Activated T-cell treated with anti-CD3 and anti-CD28 coated beads for 48 hours (primary cell): ENCODE measurements at regions not wholly inside any gene's neighbourhood (a gene's known extent, or its start where the extent isn't known, plus 50 kb on each side); places are given as distances from the start of the nearest gene placed in this dataset.
"Not testable (repeated sequence)": the region's sequence is repeated elsewhere in the genome, so short reads cannot be mapped to it uniquely, and the experiment has no call there.

Experiments used
- DNase-seq: peaks from one replicate; pipeline ENCODE4 v3.0.0-alpha.2; 2020; ENCODE audit warnings: low read depth

- DNase-seq: no peak
These were observed 216.7 kb upstream of the SSTR1 start for GRCh38 chr14:37991027-37991426.

- DNase-seq: no peak
These were observed 215.2 kb upstream of the SSTR1 start for GRCh38 chr14:37992499-37992898.

- DNase-seq: no peak
These were observed 212.8 kb upstream of the SSTR1 start for GRCh38 chr14:37994846-37995372.

GRCh38 chr14:37997017-37997416, 210.7 kb upstream of the SSTR1 start:
- no peak for DNase-seq

- no peak for DNase-seq
These were observed 207.4 kb upstream of the SSTR1 start for GRCh38 chr14:38000340-38000739.

- DNase-seq: no peak
These were observed 206.2 kb upstream of the SSTR1 start for GRCh38 chr14:38001501-38001900.

GRCh38 chr14:38003746-38004609, 203.7 kb upstream of the SSTR1 start:
- no peak for DNase-seq

- DNase-seq: no peak
These were observed 203.2 kb upstream of the SSTR1 start for GRCh38 chr14:38004610-38004879.

GRCh38 chr14:38011156-38011555, 196.5 kb upstream of the SSTR1 start:
- DNase-seq: not testable (repeated sequence)

- no peak for DNase-seq
These were observed 195.6 kb upstream of the SSTR1 start for GRCh38 chr14:38012056-38012455.

GRCh38 chr14:38016497-38016896, 191.2 kb upstream of the SSTR1 start:
- no peak for DNase-seq

- no peak for DNase-seq
These were observed 185.8 kb upstream of the SSTR1 start for GRCh38 chr14:38021861-38022260.

GRCh38 chr14:38022775-38023174, 184.9 kb upstream of the SSTR1 start:
- no peak for DNase-seq

GRCh38 chr14:38038171-38038570, 169.5 kb upstream of the SSTR1 start:
- no peak for DNase-seq

GRCh38 chr14:38038986-38039385, 168.7 kb upstream of the SSTR1 start:
- DNase-seq: no peak

- DNase-seq: no peak
These were observed 168.2 kb upstream of the SSTR1 start for GRCh38 chr14:38039496-38039895.

- no peak for DNase-seq
These were observed 167.3 kb upstream of the SSTR1 start for GRCh38 chr14:38040411-38040810.

- DNase-seq: no peak
These were observed 165.4 kb upstream of the SSTR1 start for GRCh38 chr14:38042322-38042721.

GRCh38 chr14:38044710-38045109, 163.0 kb upstream of the SSTR1 start:
- no peak for DNase-seq

- no peak for DNase-seq
These were observed 162.2 kb upstream of the SSTR1 start for GRCh38 chr14:38045461-38045860.

- no peak for DNase-seq
These were observed 161.5 kb upstream of the SSTR1 start for GRCh38 chr14:38046160-38046559.

- no peak for DNase-seq
These were observed 160.4 kb upstream of the SSTR1 start for GRCh38 chr14:38047195-38047902.

GRCh38 chr14:38053666-38054065, 154.0 kb upstream of the SSTR1 start:
- DNase-seq: no peak
